ENCODE measurements at regions not wholly inside any gene's neighbourhood (a gene's known extent, or its start where the extent isn't known, plus 50 kb on each side); places are given as distances from the start of the nearest gene placed in this dataset.

DNA sequence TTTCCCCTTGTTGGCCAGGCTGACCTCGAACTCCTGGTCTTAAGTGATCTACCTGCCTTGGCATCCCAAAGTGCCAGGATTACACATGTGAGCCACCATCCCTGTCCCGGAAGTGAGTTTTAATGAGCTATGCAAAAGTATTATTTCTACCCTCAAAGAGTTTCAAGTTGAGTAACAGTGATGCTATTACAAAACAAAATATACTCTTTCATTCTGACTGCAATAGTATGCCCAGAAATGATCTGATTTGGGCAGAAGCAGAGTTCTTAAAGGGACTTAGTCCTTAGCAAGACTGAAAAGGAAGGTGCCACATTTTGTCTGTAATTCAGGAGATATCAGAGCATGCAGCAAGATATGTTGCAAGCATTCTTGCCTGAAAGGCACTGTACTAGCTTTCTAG, 375.4 kb downstream of the NUF2 start:
- intact Hi-C loops (cut with DNase I): no loop called here
- no peak for DNase-seq (ENCODE audit: low spot score)
- H3K4me3 ChIP-seq: no peak overlapping the region
- no peaks in the 10 kb centered on the region for H3K27me3 ChIP-seq (replicated peaks; ENCODE audit: insufficient read depth)
- H3K27ac ChIP-seq: no peak overlapping the region
- H3K4me1 ChIP-seq (replicated peaks): no peaks in the 10 kb centered on the region
- no peaks in the 10 kb centered on the region for H3K36me3 ChIP-seq
- 58% methylated on average over 2 of the region's 2 CpGs for WGBS
- no peaks in the 10 kb centered on the region for H3K9me3 ChIP-seq
- TF ChIP-seq POLR2AphosphoS5 (IDR thresholded peaks at IDR 0.05) (no peak), POLR2A (IDR thresholded peaks at IDR 0.05) (no peak), CTCF (IDR thresholded peaks at IDR 0.05) (no peak)

DNA sequence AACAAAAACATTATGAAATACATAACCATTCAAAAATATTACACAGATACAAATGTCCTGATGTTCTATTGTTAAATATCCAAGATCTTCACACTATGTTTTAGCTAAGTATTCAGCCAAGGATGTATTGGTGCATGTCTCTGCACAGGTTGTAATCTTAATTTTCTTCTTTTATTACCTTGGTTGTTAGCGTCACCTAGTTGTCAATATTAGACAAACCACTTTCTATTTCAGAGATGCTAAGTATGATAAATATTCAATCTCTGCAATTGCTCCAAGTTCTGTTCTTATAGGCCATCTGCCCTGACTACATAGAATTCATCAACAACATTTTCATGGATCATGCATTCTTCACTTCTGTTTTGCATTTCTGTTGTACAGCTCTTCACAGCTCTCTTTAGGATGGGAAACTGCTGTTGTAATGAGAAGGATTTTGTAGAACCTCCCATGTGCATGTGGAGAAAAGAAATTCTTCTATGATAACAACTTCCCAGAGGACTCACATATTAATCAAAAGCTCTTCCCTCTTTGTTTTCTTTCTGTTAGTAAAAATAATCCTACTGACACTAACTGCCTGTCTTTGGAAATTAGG, 380.1 kb downstream of the NUF2 start:
- H3K9me3 ChIP-seq: no peaks in the 10 kb centered on the region
- DNase-seq (ENCODE audit: low spot score): no peak
- 79% methylated on average over 1 of the region's 1 CpG for WGBS
- H3K4me1 ChIP-seq (replicated peaks): no peaks in the 10 kb centered on the region
- no peaks in the 10 kb centered on the region for H3K36me3 ChIP-seq
- TF ChIP-seq CTCF (IDR thresholded peaks at IDR 0.05) (peak in 3 of 4 experiments; percentile 24 to 48 (median 35)), POLR2AphosphoS5 (IDR thresholded peaks at IDR 0.05) (no peak)
- H3K4me3 ChIP-seq: no peak overlapping the region
- intact Hi-C loops (cut with DNase I): no loop called here
- H3K27ac ChIP-seq: no peak overlapping the region
- H3K27me3 ChIP-seq (replicated peaks; ENCODE audit: insufficient read depth): no peaks in the 10 kb centered on the region

GRCh38 chr1:163703794-163704193, 382.0 kb downstream of the NUF2 start:
- no peaks in the 10 kb centered on the region for H3K27me3 ChIP-seq (replicated peaks; ENCODE audit: insufficient read depth)
- no peaks in the 10 kb centered on the region for H3K9me3 ChIP-seq
- intact Hi-C loops (cut with DNase I): no loop called here
- WGBS: 89% methylated on average over 1 of the region's 1 CpG
- no peak for TF ChIP-seq POLR2AphosphoS5 (IDR thresholded peaks at IDR 0.05)
- no peak for TF ChIP-seq CTCF (IDR thresholded peaks at IDR 0.05)
- no peak for TF ChIP-seq POLR2A (IDR thresholded peaks at IDR 0.05)
- no peaks in the 10 kb centered on the region for H3K36me3 ChIP-seq
- no peaks in the 10 kb centered on the region for H3K4me1 ChIP-seq (replicated peaks)
- no peak overlapping the region for H3K4me3 ChIP-seq
- H3K27ac ChIP-seq: no peak overlapping the region
- no peak for DNase-seq (ENCODE audit: low spot score)

GRCh38 chr1:163706915-163707314, 385.2 kb downstream of the NUF2 start:
- intact Hi-C loops (cut with DNase I): no loop called here
- no peaks in the 10 kb centered on the region for H3K27me3 ChIP-seq (replicated peaks; ENCODE audit: insufficient read depth)
- TF ChIP-seq POLR2AphosphoS5 (IDR thresholded peaks at IDR 0.05): no peak
- no peak for TF ChIP-seq CTCF (IDR thresholded peaks at IDR 0.05)
- TF ChIP-seq POLR2A (IDR thresholded peaks at IDR 0.05): no peak
- H3K9me3 ChIP-seq: no peaks in the 10 kb centered on the region
- H3K4me1 ChIP-seq (replicated peaks): no peaks in the 10 kb centered on the region
- no peak for DNase-seq (ENCODE audit: low spot score)
- no peak overlapping the region for H3K27ac ChIP-seq
- H3K36me3 ChIP-seq: no peaks in the 10 kb centered on the region
- H3K4me3 ChIP-seq: no peak overlapping the region
- 91% methylated on average over 1 of the region's 1 CpG for WGBS

GRCh38 chr1:163709636-163710035, 387.9 kb downstream of the NUF2 start:
- TF ChIP-seq POLR2AphosphoS5 (IDR thresholded peaks at IDR 0.05): no peak
- no peak for TF ChIP-seq CTCF (IDR thresholded peaks at IDR 0.05)
- TF ChIP-seq POLR2A (IDR thresholded peaks at IDR 0.05): no peak
- Histone ChIP-seq H3K9me3 (no peaks in the 10 kb centered on the region), H3K36me3 (no peaks in the 10 kb centered on the region), H3K27ac (no peak overlapping the region), H3K4me1 (replicated peaks) (no peaks in the 10 kb centered on the region), H3K4me3 (no peak overlapping the region), H3K27me3 (replicated peaks; ENCODE audit: insufficient read depth) (no peaks in the 10 kb centered on the region)
- intact Hi-C loops (cut with DNase I): no loop called here
- WGBS: 89% methylated on average over 1 of the region's 1 CpG
- no peak for DNase-seq (ENCODE audit: low spot score)

Data from prostate gland (tissue), 2 donors.